ENCODE measurements at regions not wholly inside any gene's neighbourhood (a gene's known extent, or its start where the extent isn't known, plus 50 kb on each side); places are given as distances from the start of the nearest gene placed in this dataset.

DNA sequence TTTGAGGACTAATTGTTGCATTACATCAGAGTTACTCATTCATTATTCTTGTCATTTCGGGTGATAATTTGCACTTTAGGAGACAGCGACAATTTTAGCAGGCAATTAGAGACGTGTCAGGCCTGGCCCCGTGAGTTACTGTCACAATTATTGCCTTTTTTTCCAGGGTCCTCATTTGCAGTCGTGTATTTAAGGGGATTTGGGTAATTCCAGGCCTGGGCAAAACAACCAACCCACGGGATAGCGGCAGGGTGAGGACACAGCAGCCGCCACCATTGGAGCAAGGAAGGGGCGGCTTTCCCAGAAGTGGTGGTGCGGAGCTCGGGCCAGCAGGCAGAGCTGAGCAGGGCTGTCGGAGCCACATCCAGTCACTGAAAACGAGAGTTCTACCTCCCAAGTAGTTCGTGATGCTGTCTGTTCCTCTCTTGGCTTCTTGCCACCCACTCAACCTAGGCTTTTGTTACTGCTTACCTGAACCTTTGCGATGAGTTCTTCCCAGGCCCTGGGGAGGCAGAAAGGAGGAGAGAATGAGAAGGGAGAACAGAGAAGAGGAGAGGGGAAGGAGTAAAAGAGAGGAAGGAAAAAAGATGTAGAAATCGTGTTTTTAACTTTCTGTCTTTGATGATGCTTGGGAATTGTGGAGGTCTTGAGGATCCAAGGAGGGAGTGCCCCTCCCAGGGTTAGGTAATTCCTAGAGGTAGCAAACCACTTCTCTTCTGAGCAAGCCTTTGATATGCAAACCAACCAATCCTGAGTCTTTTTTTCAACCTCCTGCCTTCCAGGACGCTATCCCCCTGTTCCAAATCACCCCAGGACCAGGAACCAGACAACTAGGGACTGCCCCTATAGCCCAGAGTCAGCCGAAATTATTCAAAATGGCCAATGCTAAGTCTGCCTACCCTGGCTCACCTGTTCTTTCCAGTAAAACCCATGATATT is 236.1 kb downstream of the MIAT start:
- TF ChIP-seq CTCF (IDR thresholded peaks at IDR 0.05) (no peak), POLR2A (IDR thresholded peaks at IDR 0.05) (no peak)

All from adrenal gland (tissue), 5 donors.